Liver (tissue), 8 donors: ENCODE measurements at regions not wholly inside any gene's neighbourhood (a gene's known extent, or its start where the extent isn't known, plus 50 kb on each side); places are given as distances from the start of the nearest gene placed in this dataset.

Experiments used
- DNase-seq: peaks from one replicate; pipeline ENCODE4 v3.0.0-alpha.2; 2017; ENCODE audit warnings: low spot score
- H3K27ac ChIP-seq, 2 donors: one replicate each; pipeline ENCODE4 v1.7.0; 2013; ENCODE audit warnings: inconsistent platforms in 2 of 2, low read length in 2 of 2, control low read depth in 1 of 2, low read depth in 1 of 2, mild to moderate bottlenecking in 1 of 2
- H3K27me3 ChIP-seq, 4 donors: one replicate each; pipeline versions ENCODE4 v1.6.1 to v1.7.0; 2013; ENCODE audit warnings: low read length in 3 of 4, inconsistent platforms in 1 of 4, mild to moderate bottlenecking in 1 of 4, moderate library complexity in 1 of 4; ENCODE audit not compliant: control insufficient read depth in 4 of 4, insufficient read depth in 4 of 4
- H3K36me3 ChIP-seq, 4 donors: one replicate each; pipeline versions ENCODE4 v1.6.1 to v1.7.0; 2013; ENCODE audit warnings: low read length in 3 of 4, mild to moderate bottlenecking in 3 of 4, low read depth in 1 of 4, moderate library complexity in 1 of 4; ENCODE audit not compliant: control insufficient read depth in 4 of 4, insufficient read depth in 3 of 4
- H3K4me1 ChIP-seq, 4 donors: one replicate each; pipeline versions ENCODE4 v1.6.1 to v1.7.0; 2013; ENCODE audit warnings: low read length in 3 of 4, mild to moderate bottlenecking in 3 of 4, moderate library complexity in 1 of 4; ENCODE audit not compliant: control insufficient read depth in 4 of 4, insufficient read depth in 4 of 4
- H3K4me3 ChIP-seq, 3 donors: one replicate each; pipeline versions ENCODE4 v1.6.1 to v1.7.0; 2013; ENCODE audit warnings: low read length in 3 of 3, control low read depth in 1 of 3, low read depth in 1 of 3, mild to moderate bottlenecking in 1 of 3
- H3K9ac ChIP-seq, 2 donors: one replicate each; pipeline ENCODE4 v1.7.0; 2013; ENCODE audit warnings: low read length in 2 of 2, mild to moderate bottlenecking in 2 of 2, moderate library complexity in 2 of 2, control low read depth in 1 of 2, low read depth in 1 of 2
- H3K9me3 ChIP-seq, 4 donors: one replicate each; pipeline versions ENCODE4 v1.6.1 to v1.7.0; 2013; ENCODE audit warnings: low read length in 3 of 4; ENCODE audit not compliant: control insufficient read depth in 4 of 4
- ATF3 ChIP-seq: IDR thresholded peaks from 2 replicates; pipeline ENCODE4 v1.6.1; 2016; ENCODE audit warnings: antibody characterized with exemption
- EGR1 ChIP-seq, 2 donors: IDR thresholded peaks; 2 replicates each; pipeline ENCODE4 v1.6.1; 2016 to 2018; ENCODE audit warnings: antibody characterized with exemption in 2 of 2, low read depth in 2 of 2
- FOXA1 ChIP-seq: IDR thresholded peaks from 2 replicates; pipeline ENCODE4 v1.6.1; 2016; ENCODE audit warnings: antibody characterized with exemption
- FOXA2 ChIP-seq: IDR thresholded peaks from 2 replicates; pipeline ENCODE4 v1.6.1; 2016; ENCODE audit warnings: antibody characterized with exemption
- GABPA ChIP-seq, 2 donors: IDR thresholded peaks in 1 of 2; conservative IDR thresholded peaks in 1 of 2; 2 replicates each; pipeline ENCODE4 v1.6.1; 2016; ENCODE audit warnings: antibody characterized with exemption in 2 of 2, mild to moderate bottlenecking in 1 of 2, moderate library complexity in 1 of 2
- HNF4A ChIP-seq, 2 donors: conservative IDR thresholded peaks; 2 replicates each; pipeline ENCODE4 v1.6.1; 2016; ENCODE audit warnings: antibody characterized with exemption in 2 of 2, mild to moderate bottlenecking in 2 of 2
- HNF4G ChIP-seq: IDR thresholded peaks from 2 replicates; pipeline ENCODE4 v1.6.1; 2016; ENCODE audit warnings: antibody characterized with exemption
- JUND ChIP-seq, 2 donors: IDR thresholded peaks; 2 replicates each; pipeline ENCODE4 v1.6.1; 2016; ENCODE audit warnings: antibody characterized with exemption in 2 of 2
- MAX ChIP-seq: IDR thresholded peaks from 2 replicates; pipeline ENCODE4 v1.6.1; 2016; ENCODE audit warnings: antibody characterized with exemption
- NR2F2 ChIP-seq: IDR thresholded peaks from 2 replicates; pipeline ENCODE4 v1.6.1; 2016; ENCODE audit warnings: antibody characterized with exemption
- RAD21 ChIP-seq, 2 donors: IDR thresholded peaks; 2 replicates each; pipeline ENCODE4 v1.6.1; 2016; ENCODE audit warnings: antibody characterized with exemption in 2 of 2, mild to moderate bottlenecking in 2 of 2
- REST ChIP-seq: IDR thresholded peaks from 2 replicates; pipeline ENCODE4 v1.6.1; 2016; ENCODE audit warnings: antibody characterized with exemption, mild to moderate bottlenecking
- RXRA ChIP-seq, 2 donors: IDR thresholded peaks; 2 replicates each; pipeline ENCODE4 v1.6.1; 2017 to 2018; ENCODE audit warnings: antibody characterized with exemption in 2 of 2, mild to moderate bottlenecking in 1 of 2
- SP1 ChIP-seq: IDR thresholded peaks from 2 replicates; pipeline ENCODE4 v1.6.1; 2018; ENCODE audit warnings: antibody characterized with exemption, mild to moderate bottlenecking
- TAF1 ChIP-seq: conservative IDR thresholded peaks from 2 replicates; pipeline ENCODE4 v1.6.1; 2016; ENCODE audit warnings: antibody characterized with exemption, mild to moderate bottlenecking
- YY1 ChIP-seq: IDR thresholded peaks from 2 replicates; pipeline ENCODE4 v1.6.1; 2016; ENCODE audit warnings: antibody characterized with exemption, mild to moderate bottlenecking
- WGBS: extraction: QIAGEN DNeasy Blood & Tissue Kit; methylation state at CpG from one replicate; pipeline ENCODE4 v1.1.7; 2013; 5-methylcytosine and 5-hydroxymethylcytosine counted together
- TF ChIP-seq, protein P1 (sequence below): IDR thresholded peaks from 2 replicates; pipeline ENCODE4 v1.6.1; 2016; ENCODE audit warnings: antibody characterized with exemption
- TF ChIP-seq, protein P2 (sequence below): fragments of 150-350 bp; IDR thresholded peaks from 2 replicates; pipeline ENCODE4 v1.5.1; 2017; ENCODE audit warnings: improper control_type of control experiment, low read depth, low read length; ENCODE audit not compliant: missing input control
- donor health status: healthy.
- donor health status: healthy.
- donor health status: healthy.
- donor health status: healthy.
- donor health status: healthy.

- no peak for DNase-seq
- Histone ChIP-seq H3K27me3 (no peaks in the 10 kb centered on the region), H3K9me3 (no peaks in the 10 kb centered on the region), H3K27ac (no peak overlapping the region), H3K4me3 (no peak overlapping the region), H3K36me3 (no peaks in the 10 kb centered on the region), H3K4me1 (no peaks in the 10 kb centered on the region), H3K9ac (no peak overlapping the region)
- no peak for TF ChIP-seq EGR1 (IDR thresholded peaks at IDR 0.05; ENCODE audit: low read depth in 2 of 2)
- TF ChIP-seq FOXA1: no peak
- no peak for TF ChIP-seq FOXA2
- no peak for TF ChIP-seq TAF1
- TF ChIP-seq NR2F2: no peak
- no peak for TF ChIP-seq SP1
- no peak for TF ChIP-seq HNF4A (conservative IDR thresholded peaks at IDR 0.05)
- TF ChIP-seq YY1: no peak
- TF ChIP-seq ATF3: no peak
- no peak for TF ChIP-seq JUND (IDR thresholded peaks at IDR 0.05)
- no peak for TF ChIP-seq REST
- TF ChIP-seq GABPA (IDR thresholded peaks at IDR 0.05 in 1 of 2, conservative IDR thresholded peaks at IDR 0.05 in 1 of 2): no peak
- no peak for TF ChIP-seq HNF4G
- no peak for TF ChIP-seq RXRA (IDR thresholded peaks at IDR 0.05)
- TF ChIP-seq, protein P1, sequence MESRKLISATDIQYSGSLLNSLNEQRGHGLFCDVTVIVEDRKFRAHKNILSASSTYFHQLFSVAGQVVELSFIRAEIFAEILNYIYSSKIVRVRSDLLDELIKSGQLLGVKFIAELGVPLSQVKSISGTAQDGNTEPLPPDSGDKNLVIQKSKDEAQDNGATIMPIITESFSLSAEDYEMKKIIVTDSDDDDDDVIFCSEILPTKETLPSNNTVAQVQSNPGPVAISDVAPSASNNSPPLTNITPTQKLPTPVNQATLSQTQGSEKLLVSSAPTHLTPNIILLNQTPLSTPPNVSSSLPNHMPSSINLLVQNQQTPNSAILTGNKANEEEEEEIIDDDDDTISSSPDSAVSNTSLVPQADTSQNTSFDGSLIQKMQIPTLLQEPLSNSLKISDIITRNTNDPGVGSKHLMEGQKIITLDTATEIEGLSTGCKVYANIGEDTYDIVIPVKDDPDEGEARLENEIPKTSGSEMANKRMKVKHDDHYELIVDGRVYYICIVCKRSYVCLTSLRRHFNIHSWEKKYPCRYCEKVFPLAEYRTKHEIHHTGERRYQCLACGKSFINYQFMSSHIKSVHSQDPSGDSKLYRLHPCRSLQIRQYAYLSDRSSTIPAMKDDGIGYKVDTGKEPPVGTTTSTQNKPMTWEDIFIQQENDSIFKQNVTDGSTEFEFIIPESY: no peak
- 68% methylated on average over 3 of the region's 3 CpGs for WGBS
These were observed 206.8 kb downstream of the KLF6 start for GRCh38 chr10:3578159-3578558.

GRCh38 chr10:3574451-3574850, 210.6 kb downstream of the KLF6 start:
- 80% methylated on average over 10 of the region's 10 CpGs for WGBS
- Histone ChIP-seq H3K4me3 (no peak overlapping the region), H3K9me3 (no peaks in the 10 kb centered on the region), H3K4me1 (no peaks in the 10 kb centered on the region), H3K27me3 (no peaks in the 10 kb centered on the region), H3K36me3 (no peaks in the 10 kb centered on the region), H3K9ac (no peak overlapping the region), H3K27ac (no peak overlapping the region)
- DNase-seq: no peak
- no peak for TF ChIP-seq SP1
- TF ChIP-seq HNF4G: no peak
- TF ChIP-seq EGR1 (IDR thresholded peaks at IDR 0.05; ENCODE audit: low read depth in 2 of 2): no peak
- TF ChIP-seq TAF1: no peak
- TF ChIP-seq MAX: no peak
- no peak for TF ChIP-seq REST
- TF ChIP-seq, protein P2, sequence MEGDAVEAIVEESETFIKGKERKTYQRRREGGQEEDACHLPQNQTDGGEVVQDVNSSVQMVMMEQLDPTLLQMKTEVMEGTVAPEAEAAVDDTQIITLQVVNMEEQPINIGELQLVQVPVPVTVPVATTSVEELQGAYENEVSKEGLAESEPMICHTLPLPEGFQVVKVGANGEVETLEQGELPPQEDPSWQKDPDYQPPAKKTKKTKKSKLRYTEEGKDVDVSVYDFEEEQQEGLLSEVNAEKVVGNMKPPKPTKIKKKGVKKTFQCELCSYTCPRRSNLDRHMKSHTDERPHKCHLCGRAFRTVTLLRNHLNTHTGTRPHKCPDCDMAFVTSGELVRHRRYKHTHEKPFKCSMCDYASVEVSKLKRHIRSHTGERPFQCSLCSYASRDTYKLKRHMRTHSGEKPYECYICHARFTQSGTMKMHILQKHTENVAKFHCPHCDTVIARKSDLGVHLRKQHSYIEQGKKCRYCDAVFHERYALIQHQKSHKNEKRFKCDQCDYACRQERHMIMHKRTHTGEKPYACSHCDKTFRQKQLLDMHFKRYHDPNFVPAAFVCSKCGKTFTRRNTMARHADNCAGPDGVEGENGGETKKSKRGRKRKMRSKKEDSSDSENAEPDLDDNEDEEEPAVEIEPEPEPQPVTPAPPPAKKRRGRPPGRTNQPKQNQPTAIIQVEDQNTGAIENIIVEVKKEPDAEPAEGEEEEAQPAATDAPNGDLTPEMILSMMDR: no peak
- TF ChIP-seq YY1: no peak
- no peak for TF ChIP-seq FOXA2
- no peak for TF ChIP-seq ATF3
- TF ChIP-seq RXRA (IDR thresholded peaks at IDR 0.05): no peak
- TF ChIP-seq, protein P1: no peak
- no peak for TF ChIP-seq NR2F2
- no peak for TF ChIP-seq GABPA (IDR thresholded peaks at IDR 0.05 in 1 of 2, conservative IDR thresholded peaks at IDR 0.05 in 1 of 2)
- no peak for TF ChIP-seq JUND (IDR thresholded peaks at IDR 0.05)
- TF ChIP-seq HNF4A (conservative IDR thresholded peaks at IDR 0.05): no peak
- TF ChIP-seq RAD21 (IDR thresholded peaks at IDR 0.05): no peak
